CD8-positive, alpha-beta memory T cell (primary cell): ENCODE measurements at regions not wholly inside any gene's neighbourhood (a gene's known extent, or its start where the extent isn't known, plus 50 kb on each side); places are given as distances from the start of the nearest gene placed in this dataset.

ENCODE experiments used
- CTCF ChIA-PET: fragments of 350-600 bp; sonication (Branson Sonifier 250); formaldehyde crosslinking; loops from one replicate; lab custom pipeline; 2021; ENCODE audit warnings: antibody characterized with exemption; lab: Charles Lee
- POLR2A ChIA-PET: fragments of 350-600 bp; sonication (Branson Sonifier 250); formaldehyde crosslinking; loops from one replicate; lab custom pipeline; 2021; ENCODE audit warnings: antibody characterized with exemption; lab: Charles Lee
- DNase-seq, 5 donors: peaks; one replicate each; pipeline versions ENCODE4 v3.0.0 to v3.0.0-alpha.2; 2020 to 2022; ENCODE audit warnings: mixed read lengths in 1 of 5
- H3K27ac ChIP-seq: one replicate; pipeline ENCODE4 v1.7.0; 2013; ENCODE audit warnings: low read depth, mild to moderate bottlenecking, low read length, moderate library complexity
- H3K27me3 ChIP-seq: 2 replicates; pipeline ENCODE4 v1.7.0; 2013; ENCODE audit warnings: low read length, mild to moderate bottlenecking; ENCODE audit not compliant: insufficient read depth, poor library complexity, severe bottlenecking
- H3K36me3 ChIP-seq: 2 replicates; pipeline ENCODE4 v1.7.0; 2013; ENCODE audit warnings: mild to moderate bottlenecking, low read length, moderate library complexity; ENCODE audit not compliant: insufficient read depth
- H3K4me1 ChIP-seq: 2 replicates; pipeline ENCODE4 v1.7.0; 2013; ENCODE audit warnings: mild to moderate bottlenecking, low read length, moderate library complexity; ENCODE audit not compliant: insufficient read depth
- H3K4me3 ChIP-seq: 2 replicates; pipeline ENCODE4 v1.7.0; 2013; ENCODE audit warnings: mild to moderate bottlenecking, low read length
- H3K9me3 ChIP-seq: 2 replicates; pipeline ENCODE4 v1.7.0; 2013; ENCODE audit warnings: mild to moderate bottlenecking, low read length
- H3K27ac Mint-ChIP-seq, 8 donors: one replicate each; pipeline ENCODE4 v1.8.0; 2020 to 2021; ENCODE audit warnings: mixed read lengths in 8 of 8, mild to moderate bottlenecking in 6 of 8, inconsistent platforms in 3 of 8, moderate library complexity in 3 of 8
- H3K27me3 Mint-ChIP-seq, 2 donors: one replicate each; pipeline ENCODE4 v1.8.0; 2020 to 2021; ENCODE audit warnings: mixed read lengths in 2 of 2, mild to moderate bottlenecking in 1 of 2, moderate library complexity in 1 of 2
- H3K36me3 Mint-ChIP-seq, 3 donors: one replicate each; pipeline ENCODE4 v1.8.0; 2020 to 2021; ENCODE audit warnings: mixed read lengths in 3 of 3, inconsistent platforms in 1 of 3, mild to moderate bottlenecking in 1 of 3
- H3K4me1 Mint-ChIP-seq, 3 donors: one replicate each; pipeline ENCODE4 v1.8.0; 2020 to 2021; ENCODE audit warnings: mixed read lengths in 3 of 3, inconsistent platforms in 1 of 3, mild to moderate bottlenecking in 1 of 3
- H3K4me3 Mint-ChIP-seq, 7 donors: one replicate each; pipeline ENCODE4 v1.8.0; 2020 to 2021; ENCODE audit warnings: mixed read lengths in 7 of 7, mild to moderate bottlenecking in 6 of 7, moderate library complexity in 4 of 7, inconsistent platforms in 2 of 7
- H3K9me3 Mint-ChIP-seq, 5 donors: one replicate each; pipeline ENCODE4 v1.8.0; 2020 to 2022; ENCODE audit warnings: mixed read lengths in 5 of 5, mild to moderate bottlenecking in 3 of 5, moderate library complexity in 2 of 5, inconsistent platforms in 1 of 5

- Histone ChIP-seq H3K9me3 (no peaks in the 10 kb centered on the region), H3K36me3 (no peaks in the 10 kb centered on the region), H3K4me3 (no peak overlapping the region), H3K27ac (no peak overlapping the region), H3K4me1 (no peaks in the 10 kb centered on the region), H3K27me3 (no peaks in the 10 kb centered on the region)
- Mint-ChIP-seq H3K27me3 (peaks cover 0 to 4% of the 10 kb centered on the region in 2 donors), H3K9me3 (no peaks in the 10 kb centered on the region), H3K36me3 (no peaks in the 10 kb centered on the region), H3K27ac (peak overlapping the region in 1 of 8 donors; percentile 63), H3K4me1 (peaks cover 0 to 17% (median 0%) of the 10 kb centered on the region in 3 donors), H3K4me3 (no peak overlapping the region)
- CTCF ChIA-PET = no interaction called here
- POLR2A ChIA-PET = no interaction called here
- no peak for DNase-seq
These were observed 209.1 kb upstream of the JARID2 start for GRCh38 chr6:15036690-15037245.

GRCh38 chr6:15037253-15037652 is 208.6 kb upstream of the JARID2 start:
- no peaks in the 10 kb centered on the region for H3K36me3 Mint-ChIP-seq
- no peak overlapping the region for H3K4me3 Mint-ChIP-seq
- no peaks in the 10 kb centered on the region for H3K27me3 ChIP-seq
- no peak overlapping the region for H3K27ac ChIP-seq
- H3K9me3 Mint-ChIP-seq = no peaks in the 10 kb centered on the region
- no peak overlapping the region for H3K27ac Mint-ChIP-seq
- no peaks in the 10 kb centered on the region for H3K36me3 ChIP-seq
- ChIA-PET POLR2A (no interaction called here), CTCF (no interaction called here)
- H3K4me3 ChIP-seq = no peak overlapping the region
- no peaks in the 10 kb centered on the region for H3K9me3 ChIP-seq
- no peaks in the 10 kb centered on the region for H3K4me1 ChIP-seq
- peaks cover 0 to 12% (median 0%) of the 10 kb centered on the region in 3 donors for H3K4me1 Mint-ChIP-seq
- no peak for DNase-seq
- peaks cover 0 to 4% of the 10 kb centered on the region in 2 donors for H3K27me3 Mint-ChIP-seq

GRCh38 chr6:15038013-15038791 is 207.7 kb upstream of the JARID2 start:
- H3K36me3 ChIP-seq = no peaks in the 10 kb centered on the region
- no peaks in the 10 kb centered on the region for H3K27me3 ChIP-seq
- DNase-seq = no peak
- Mint-ChIP-seq H3K4me1 (peaks cover 0 to 7% (median 0%) of the 10 kb centered on the region in 3 donors), H3K36me3 (no peaks in the 10 kb centered on the region), H3K27ac (no peak overlapping the region), H3K27me3 (peaks cover 0 to 3% of the 10 kb centered on the region in 2 donors), H3K9me3 (no peaks in the 10 kb centered on the region), H3K4me3 (no peak overlapping the region)
- no peak overlapping the region for H3K27ac ChIP-seq
- H3K4me1 ChIP-seq = no peaks in the 10 kb centered on the region
- no peak overlapping the region for H3K4me3 ChIP-seq
- ChIA-PET CTCF (no interaction called here), POLR2A (no interaction called here)
- no peaks in the 10 kb centered on the region for H3K9me3 ChIP-seq

- Mint-ChIP-seq H3K9me3 (no peaks in the 10 kb centered on the region), H3K36me3 (no peaks in the 10 kb centered on the region), H3K4me1 (no peaks in the 10 kb centered on the region), H3K4me3 (no peak overlapping the region), H3K27me3 (peaks cover 0 to 3% of the 10 kb centered on the region in 2 donors), H3K27ac (no peak overlapping the region)
- no peak overlapping the region for H3K4me3 ChIP-seq
- H3K36me3 ChIP-seq = no peaks in the 10 kb centered on the region
- no peaks in the 10 kb centered on the region for H3K4me1 ChIP-seq
- ChIA-PET POLR2A (no interaction called here), CTCF (no interaction called here)
- no peaks in the 10 kb centered on the region for H3K27me3 ChIP-seq
- no peak overlapping the region for H3K27ac ChIP-seq
- H3K9me3 ChIP-seq = no peaks in the 10 kb centered on the region
- no peak for DNase-seq
These were observed 206.7 kb upstream of the JARID2 start for GRCh38 chr6:15039136-15039535.

- H3K4me1 Mint-ChIP-seq = no peaks in the 10 kb centered on the region
- H3K4me3 Mint-ChIP-seq = no peak overlapping the region
- H3K27me3 Mint-ChIP-seq = peaks cover 0 to 5% of the 10 kb centered on the region in 2 donors
- no peaks in the 10 kb centered on the region for H3K27me3 ChIP-seq
- ChIA-PET CTCF (no interaction called here), POLR2A (no interaction called here)
- no peak overlapping the region for H3K27ac ChIP-seq
- H3K9me3 Mint-ChIP-seq = no peaks in the 10 kb centered on the region
- no peaks in the 10 kb centered on the region for H3K36me3 ChIP-seq
- no peaks in the 10 kb centered on the region for H3K9me3 ChIP-seq
- no peaks in the 10 kb centered on the region for H3K4me1 ChIP-seq
- no peak overlapping the region for H3K4me3 ChIP-seq
- H3K36me3 Mint-ChIP-seq = no peaks in the 10 kb centered on the region
- DNase-seq = no peak
- peak overlapping the region in 1 of 8 donors; percentile 7 for H3K27ac Mint-ChIP-seq
These were observed 202.9 kb upstream of the JARID2 start for GRCh38 chr6:15042938-15043337.

GRCh38 chr6:15044146-15044882 is 201.6 kb upstream of the JARID2 start:
- H3K27ac ChIP-seq = no peak overlapping the region
- H3K27me3 ChIP-seq = no peaks in the 10 kb centered on the region
- H3K27me3 Mint-ChIP-seq = peaks cover 0 to 7% of the 10 kb centered on the region in 2 donors
- ChIA-PET CTCF (no interaction called here), POLR2A (no interaction called here)
- no peaks in the 10 kb centered on the region for H3K4me1 ChIP-seq
- DNase-seq = no peak
- no peak overlapping the region for H3K27ac Mint-ChIP-seq
- no peaks in the 10 kb centered on the region for H3K36me3 Mint-ChIP-seq
- no peaks in the 10 kb centered on the region for H3K36me3 ChIP-seq
- H3K9me3 ChIP-seq = no peaks in the 10 kb centered on the region
- no peak overlapping the region for H3K4me3 Mint-ChIP-seq
- H3K4me1 Mint-ChIP-seq = no peaks in the 10 kb centered on the region
- H3K9me3 Mint-ChIP-seq = no peaks in the 10 kb centered on the region
- H3K4me3 ChIP-seq = no peak overlapping the region

- Mint-ChIP-seq H3K36me3 (no peaks in the 10 kb centered on the region), H3K27me3 (peaks cover 0 to 7% of the 10 kb centered on the region in 2 donors), H3K4me3 (no peak overlapping the region), H3K27ac (peak overlapping the region in 1 of 8 donors; percentile 66), H3K4me1 (no peaks in the 10 kb centered on the region), H3K9me3 (no peaks in the 10 kb centered on the region)
- Histone ChIP-seq H3K27ac (no peak overlapping the region), H3K36me3 (no peaks in the 10 kb centered on the region), H3K27me3 (no peaks in the 10 kb centered on the region), H3K9me3 (no peaks in the 10 kb centered on the region), H3K4me3 (no peak overlapping the region), H3K4me1 (no peaks in the 10 kb centered on the region)
- POLR2A ChIA-PET = no interaction called here
- DNase-seq = no peak
- CTCF ChIA-PET = no interaction called here
These were observed 200.9 kb upstream of the JARID2 start for GRCh38 chr6:15044948-15045347.

- no peak for DNase-seq
- H3K9me3 Mint-ChIP-seq = no peaks in the 10 kb centered on the region
- H3K27ac Mint-ChIP-seq = peak overlapping the region in 1 of 8 donors; percentile 27
- no peaks in the 10 kb centered on the region for H3K36me3 Mint-ChIP-seq
- CTCF ChIA-PET = no interaction called here
- Histone ChIP-seq H3K27me3 (no peaks in the 10 kb centered on the region), H3K36me3 (no peaks in the 10 kb centered on the region), H3K4me3 (no peak overlapping the region), H3K9me3 (no peaks in the 10 kb centered on the region), H3K27ac (no peak overlapping the region), H3K4me1 (no peaks in the 10 kb centered on the region)
- no peak overlapping the region for H3K4me3 Mint-ChIP-seq
- no peaks in the 10 kb centered on the region for H3K4me1 Mint-ChIP-seq
- H3K27me3 Mint-ChIP-seq = peaks cover 0 to 5% of the 10 kb centered on the region in 2 donors
- POLR2A ChIA-PET = no interaction called here
These were observed 199.1 kb upstream of the JARID2 start for GRCh38 chr6:15046751-15047150.
